Smooth muscle cell (in vitro differentiated cells): ENCODE measurements at regions not wholly inside any gene's neighbourhood (a gene's known extent, or its start where the extent isn't known, plus 50 kb on each side); places are given as distances from the start of the nearest gene placed in this dataset.

Source experiments
- DNase-seq: peaks from one replicate; lab custom pipeline; 2025; ENCODE audit not compliant: unreplicated experiment; lab: John Stamatoyannopoulos, UW
- H2AFZ ChIP-seq: fragments of 200-600 bp; sonication (generic); 2 replicates; pipeline ENCODE4 v1.6.0; 2016; ENCODE audit warnings: antibody characterized with exemption, low read depth, mild to moderate bottlenecking
- H3F3A ChIP-seq: fragments of 200-600 bp; sonication (generic); 2 replicates; pipeline ENCODE4 v1.6.0; 2017; ENCODE audit warnings: antibody characterized with exemption, low read depth
- H3K27ac ChIP-seq: fragments of 200-600 bp; sonication (generic); 2 replicates; pipeline ENCODE4 v1.5.1; 2016; ENCODE audit warnings: low read depth, mild to moderate bottlenecking
- H3K27me3 ChIP-seq: fragments of 200-600 bp; sonication (generic); 2 replicates; pipeline ENCODE4 v1.6.1; 2016; ENCODE audit warnings: low read depth, mild to moderate bottlenecking
- H3K36me3 ChIP-seq: fragments of 200-600 bp; sonication (generic); 2 replicates; pipeline ENCODE4 v1.5.1; 2016; ENCODE audit warnings: low read depth
- H3K4me1 ChIP-seq: fragments of 200-600 bp; sonication (generic); 2 replicates; pipeline ENCODE4 v1.5.1; 2016; ENCODE audit warnings: low read depth
- H3K4me2 ChIP-seq: fragments of 200-600 bp; sonication (generic); 2 replicates; pipeline ENCODE4 v1.6.0; 2016; ENCODE audit warnings: mild to moderate bottlenecking
- H3K4me3 ChIP-seq: fragments of 200-600 bp; sonication (generic); 2 replicates; pipeline ENCODE4 v1.5.1; 2016; ENCODE audit warnings: mild to moderate bottlenecking
- H3K79me2 ChIP-seq: fragments of 200-600 bp; sonication (generic); 2 replicates; pipeline ENCODE4 v1.6.0; 2016; ENCODE audit warnings: low read depth, mild to moderate bottlenecking
- H3K9ac ChIP-seq: fragments of 200-600 bp; sonication (generic); 2 replicates; pipeline ENCODE4 v1.6.0; 2016; ENCODE audit warnings: low read depth
- H3K9me3 ChIP-seq: fragments of 200-600 bp; sonication (generic); replicated peaks from 2 replicates; pipeline ENCODE4 v1.5.1; 2016; ENCODE audit warnings: low read depth
- H4K20me1 ChIP-seq: fragments of 200-600 bp; sonication (generic); 2 replicates; pipeline ENCODE4 v1.6.0; 2016; ENCODE audit warnings: low read depth
- CTCF ChIP-seq: fragments of 200-600 bp; sonication (generic); IDR thresholded peaks from 2 replicates; pipeline ENCODE4 v1.5.1; 2017; ENCODE audit warnings: borderline replicate concordance, mild to moderate bottlenecking, antibody characterized with exemption; ENCODE audit not compliant: insufficient read depth, poor library complexity, severe bottlenecking
- WGBS: methylation state at CpG from one replicate; pipeline ENCODE4 v1.1.7; 2016; ENCODE audit warnings: low lambda C conversion rate; 5-methylcytosine and 5-hydroxymethylcytosine counted together

- Histone ChIP-seq H2AFZ (no peak overlapping the region), H4K20me1 (no peaks in the 10 kb centered on the region), H3K4me1 (no peaks in the 10 kb centered on the region), H3K27ac (no peak overlapping the region), H3K4me2 (no peak overlapping the region), H3K9me3 (no peaks in the 10 kb centered on the region), H3K36me3 (no peaks in the 10 kb centered on the region), H3K9ac (no peak overlapping the region), H3F3A (no peaks in the 10 kb centered on the region), H3K79me2 (no peaks in the 10 kb centered on the region), H3K4me3 (no peak overlapping the region), H3K27me3 (no peaks in the 10 kb centered on the region)
- WGBS = 85% methylated on average over 1 of the region's 1 CpG
- no peak for TF ChIP-seq CTCF
- DNase-seq = no peak
Observed at GRCh38 chr2:194725169-194725568, 931.9 kb upstream of the SLC39A10 start.

- Histone ChIP-seq H3K36me3 (no peaks in the 10 kb centered on the region), H4K20me1 (no peaks in the 10 kb centered on the region), H3K9ac (no peak overlapping the region), H3F3A (no peaks in the 10 kb centered on the region), H3K4me1 (no peaks in the 10 kb centered on the region), H3K4me3 (no peak overlapping the region), H3K27me3 (no peaks in the 10 kb centered on the region), H3K4me2 (no peak overlapping the region), H3K9me3 (no peaks in the 10 kb centered on the region), H2AFZ (no peak overlapping the region), H3K79me2 (no peaks in the 10 kb centered on the region), H3K27ac (no peak overlapping the region)
- no peak for TF ChIP-seq CTCF
- no peak for DNase-seq
- WGBS = 80% methylated on average over 2 of the region's 2 CpGs
Observed at GRCh38 chr2:194723446-194723845, 933.6 kb upstream of the SLC39A10 start.

- no peak overlapping the region for H3K4me2 ChIP-seq
- TF ChIP-seq CTCF = no peak
- no peak overlapping the region for H3K9ac ChIP-seq
- no peaks in the 10 kb centered on the region for H3K4me1 ChIP-seq
- H3K36me3 ChIP-seq = no peaks in the 10 kb centered on the region
- H3K9me3 ChIP-seq = no peaks in the 10 kb centered on the region
- no peaks in the 10 kb centered on the region for H3K27me3 ChIP-seq
- no peaks in the 10 kb centered on the region for H3K79me2 ChIP-seq
- H3K27ac ChIP-seq = no peak overlapping the region
- WGBS = 85% methylated on average over 3 of the region's 3 CpGs
- H4K20me1 ChIP-seq = no peaks in the 10 kb centered on the region
- no peak overlapping the region for H2AFZ ChIP-seq
- H3F3A ChIP-seq = no peaks in the 10 kb centered on the region
- no peak for DNase-seq
- no peak overlapping the region for H3K4me3 ChIP-seq
Observed at GRCh38 chr2:194721227-194721626, 935.8 kb upstream of the SLC39A10 start.

- no peaks in the 10 kb centered on the region for H3K9me3 ChIP-seq
- no peak overlapping the region for H2AFZ ChIP-seq
- H3K27me3 ChIP-seq = no peaks in the 10 kb centered on the region
- H4K20me1 ChIP-seq = no peaks in the 10 kb centered on the region
- no peak overlapping the region for H3K4me3 ChIP-seq
- WGBS = 93% methylated on average over 2 of the region's 2 CpGs
- no peaks in the 10 kb centered on the region for H3F3A ChIP-seq
- no peak for TF ChIP-seq CTCF
- no peak overlapping the region for H3K9ac ChIP-seq
- H3K4me1 ChIP-seq = no peaks in the 10 kb centered on the region
- no peaks in the 10 kb centered on the region for H3K79me2 ChIP-seq
- no peaks in the 10 kb centered on the region for H3K36me3 ChIP-seq
- H3K27ac ChIP-seq = no peak overlapping the region
- no peak overlapping the region for H3K4me2 ChIP-seq
- DNase-seq = no peak
Observed at GRCh38 chr2:194720462-194720861, 936.6 kb upstream of the SLC39A10 start.
